ENCODE measurements at regions not wholly inside any gene's neighbourhood (a gene's known extent, or its start where the extent isn't known, plus 50 kb on each side); places are given as distances from the start of the nearest gene placed in this dataset.
"Not testable (repeated sequence)": the region's sequence is repeated elsewhere in the genome, so short reads cannot be mapped to it uniquely, and the experiment has no call there.

GRCh38 chr21:35503671-35504070 is 454.6 kb upstream of the RUNX1 start:
- H3K4me3 ChIP-seq (ENCODE audit: low read depth, poor library complexity, severe bottlenecking) = no peak overlapping the region
- TF ChIP-seq POLR2A (IDR thresholded peaks at IDR 0.05) (no peak), CTCF (IDR thresholded peaks at IDR 0.05) (no peak)
- DNase-seq (ENCODE audit: low spot score in 2 of 2) = no peak
- intact Hi-C loops (cut with DNase I; ENCODE audit: low total_unique reads) = no loop called here
- WGBS, 2 donors = 13 to 28% methylated on average over 5 of the region's 5 CpGs

- H3K4me3 ChIP-seq (ENCODE audit: low read depth, poor library complexity, severe bottlenecking) = no peak overlapping the region
- intact Hi-C loops (cut with DNase I; ENCODE audit: low total_unique reads) = no loop called here
- 61 to 70% methylated on average over 5 of the region's 5 CpGs for WGBS, 2 donors
- DNase-seq (ENCODE audit: low spot score in 2 of 2) = no peak
- TF ChIP-seq POLR2A (IDR thresholded peaks at IDR 0.05) (no peak), CTCF (IDR thresholded peaks at IDR 0.05) (no peak)
Observed at GRCh38 chr21:35502821-35503220, 453.7 kb upstream of the RUNX1 start.

- WGBS, 2 donors = 84 to 95% methylated on average over 3 of the region's 7 CpGs
- intact Hi-C loops (cut with DNase I; ENCODE audit: low total_unique reads); DNase-seq (ENCODE audit: low spot score in 2 of 2); H3K4me3 ChIP-seq (ENCODE audit: low read depth, poor library complexity, severe bottlenecking): not testable (repeated sequence)
Observed at GRCh38 chr21:35497522-35497921, 448.4 kb upstream of the RUNX1 start.

GRCh38 chr21:35491920-35492678 is 443.0 kb upstream of the RUNX1 start:
- 77 to 82% methylated on average over 6 of the region's 6 CpGs for WGBS, 2 donors
- no peak for TF ChIP-seq POLR2A (IDR thresholded peaks at IDR 0.05)
- TF ChIP-seq CTCF (IDR thresholded peaks at IDR 0.05) = no peak
- no peak overlapping the region for H3K4me3 ChIP-seq (ENCODE audit: low read depth, poor library complexity, severe bottlenecking)
- no peak for DNase-seq (ENCODE audit: low spot score in 2 of 2)
- intact Hi-C loops (cut with DNase I; ENCODE audit: low total_unique reads) = no loop called here

GRCh38 chr21:35491114-35491513 is 442.0 kb upstream of the RUNX1 start:
- no peak for TF ChIP-seq POLR2A (IDR thresholded peaks at IDR 0.05)
- no peak for TF ChIP-seq CTCF (IDR thresholded peaks at IDR 0.05)
- 70 to 72% methylated on average over 1 of the region's 1 CpG for WGBS, 2 donors
- intact Hi-C loops (cut with DNase I; ENCODE audit: low total_unique reads) = no loop called here
- no peak overlapping the region for H3K4me3 ChIP-seq (ENCODE audit: low read depth, poor library complexity, severe bottlenecking)
- no peak for DNase-seq (ENCODE audit: low spot score in 2 of 2)

- intact Hi-C loops (cut with DNase I; ENCODE audit: low total_unique reads) = no loop called here
- no peak for DNase-seq (ENCODE audit: low spot score in 2 of 2)
- no peak overlapping the region for H3K4me3 ChIP-seq (ENCODE audit: low read depth, poor library complexity, severe bottlenecking)
- WGBS, 2 donors = 86 to 87% methylated on average over 10 of the region's 10 CpGs
- no peak for TF ChIP-seq POLR2A (IDR thresholded peaks at IDR 0.05)
- no peak for TF ChIP-seq CTCF (IDR thresholded peaks at IDR 0.05)
Observed at GRCh38 chr21:35489389-35489980, 440.4 kb upstream of the RUNX1 start.
